Uterus (tissue), 2 donors: ENCODE measurements at regions not wholly inside any gene's neighbourhood (a gene's known extent, or its start where the extent isn't known, plus 50 kb on each side); places are given as distances from the start of the nearest gene placed in this dataset.

Experiments used
- CTCF ChIP-seq, 4 experiments: fragments of 200-600 bp in 2 of 4; fragments of 450-650 bp in 2 of 4; sonication (generic) in 2 of 4; IDR thresholded peaks; one replicate each; pipeline ENCODE4 v1.5.1; 2016 to 2019; ENCODE audit warnings: antibody characterized with exemption in 4 of 4, mild to moderate bottlenecking in 2 of 4, moderate library complexity in 1 of 4
- POLR2A ChIP-seq, 2 donors: fragments of 450-650 bp; IDR thresholded peaks; one replicate each; pipeline ENCODE4 v1.6.1; 2016; ENCODE audit warnings: antibody characterized with exemption in 2 of 2, mild to moderate bottlenecking in 1 of 2, moderate library complexity in 1 of 2

DNA sequence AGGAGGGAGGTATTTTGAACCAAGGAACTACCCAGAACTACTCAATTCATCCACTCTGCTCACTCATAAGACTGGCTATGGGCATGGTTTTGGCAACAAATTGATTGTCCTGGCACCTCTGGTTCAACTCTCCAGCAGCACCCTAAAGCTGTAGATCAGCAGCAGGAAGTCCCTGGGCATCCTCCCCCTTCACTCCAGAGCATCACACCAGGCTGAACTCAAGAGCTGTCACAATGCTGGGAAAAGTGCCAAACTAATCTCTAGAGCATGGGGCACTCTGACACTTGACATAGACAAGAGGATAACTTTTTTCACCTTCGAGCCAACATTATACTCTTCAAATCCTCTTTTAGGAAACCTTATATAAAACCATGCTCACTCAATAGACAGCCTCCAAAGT lies 154.1 kb upstream of the RBBP8 start:
- TF ChIP-seq CTCF (IDR thresholded peaks at IDR 0.05) (no peak), POLR2A (IDR thresholded peaks at IDR 0.05) (no peak)
